ENCODE measurements at regions not wholly inside any gene's neighbourhood (a gene's known extent, or its start where the extent isn't known, plus 50 kb on each side); places are given as distances from the start of the nearest gene placed in this dataset.

- DNase-seq (ENCODE audit: low spot score) (no peak), ATAC-seq (no peak)
These were observed 915.3 kb upstream of the SLITRK6 start for GRCh38 chr13:86714495-86714894.

DNA sequence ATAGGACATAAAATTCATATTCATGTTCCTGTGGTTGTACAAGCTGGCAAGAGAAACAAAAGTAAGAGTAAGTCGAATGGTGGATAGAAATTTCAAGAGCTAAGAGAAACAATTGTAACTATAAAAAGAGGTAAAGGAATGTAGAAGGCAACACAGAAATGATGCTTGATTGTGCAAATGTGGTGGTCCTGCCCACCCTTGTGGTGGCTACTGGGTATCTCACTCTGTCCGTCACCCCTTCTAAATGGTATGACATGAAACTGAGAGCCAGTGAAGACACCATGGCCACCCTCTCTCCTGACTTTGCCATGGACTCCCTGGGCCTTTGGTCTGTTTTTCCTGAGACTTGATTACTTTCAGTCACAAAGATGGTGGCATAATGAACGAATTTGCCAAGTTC is 925.9 kb upstream of the SLITRK6 start:
- DNase-seq (ENCODE audit: low spot score) (no peak), ATAC-seq (no peak)

DNA sequence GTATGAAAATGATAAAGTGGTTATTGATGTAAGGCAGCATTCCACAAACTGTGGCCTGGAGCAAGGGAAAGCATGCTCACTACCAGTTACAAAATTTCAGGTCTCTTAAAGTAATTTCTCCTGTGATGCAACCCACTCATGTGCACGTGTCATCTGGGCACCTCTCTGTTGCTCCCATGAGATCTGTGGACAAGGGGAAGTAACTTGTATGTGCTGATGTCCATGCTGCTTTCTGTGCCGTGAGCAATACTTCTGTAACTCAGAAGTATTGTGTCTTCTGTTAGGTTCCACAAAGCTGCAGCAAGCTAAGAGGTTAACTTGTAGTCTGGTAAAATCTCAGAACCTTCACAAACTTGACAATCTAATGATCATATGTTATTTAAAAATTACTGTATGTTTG is 930.0 kb upstream of the SLITRK6 start:
- ATAC-seq: no peak
- no peak for DNase-seq (ENCODE audit: low spot score)

DNA sequence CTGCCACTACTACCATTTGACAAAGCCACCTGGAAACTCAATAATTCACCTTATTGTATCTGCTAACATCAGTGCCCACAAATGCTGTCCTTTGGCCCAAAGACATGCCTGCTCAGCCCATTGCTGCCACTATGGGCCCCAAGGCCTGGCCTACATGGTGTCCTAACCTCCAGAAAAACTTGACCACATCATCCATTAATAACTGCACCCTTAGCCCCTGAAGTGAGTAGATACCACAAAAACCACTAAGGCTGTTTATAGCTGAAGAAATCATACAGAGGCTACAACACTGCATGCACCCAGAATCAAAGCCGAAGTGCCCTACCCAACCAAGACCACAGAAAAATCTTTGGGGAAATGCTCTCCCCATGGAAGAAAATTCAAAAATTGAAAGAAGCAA is 932.8 kb upstream of the SLITRK6 start:
- ATAC-seq (no peak), DNase-seq (ENCODE audit: low spot score) (no peak)

GRCh38 chr13:86737334-86737932 is 933.7 kb upstream of the SLITRK5 start:
- ATAC-seq (no peak), DNase-seq (ENCODE audit: low spot score) (no peak)

DNA sequence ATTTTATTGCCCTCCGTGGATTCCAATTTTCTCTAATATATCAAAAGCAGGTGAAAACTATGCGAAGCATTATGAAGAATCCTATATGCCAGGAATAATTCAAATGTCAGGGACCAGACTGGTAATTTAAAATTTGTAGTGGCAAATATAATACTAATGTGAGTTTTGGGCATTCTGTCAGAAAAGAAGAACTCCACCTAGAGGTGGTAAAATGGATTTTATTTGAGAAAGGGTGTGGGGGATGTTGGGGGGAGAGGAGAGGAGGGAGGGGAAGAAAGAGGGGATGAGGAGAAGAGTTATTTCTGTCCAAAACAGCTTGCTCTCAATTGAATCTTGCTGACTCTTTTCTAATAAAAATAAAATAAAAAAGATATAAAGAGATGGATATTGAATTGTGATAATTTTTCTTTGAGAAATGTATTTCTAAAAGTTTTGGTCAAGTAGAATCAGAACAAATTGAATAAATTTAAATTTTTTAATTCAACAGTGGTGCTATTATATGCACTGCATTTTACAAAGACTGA is 929.3 kb upstream of the SLITRK5 start:
- ATAC-seq (no peak), DNase-seq (ENCODE audit: low spot score) (no peak)

DNA sequence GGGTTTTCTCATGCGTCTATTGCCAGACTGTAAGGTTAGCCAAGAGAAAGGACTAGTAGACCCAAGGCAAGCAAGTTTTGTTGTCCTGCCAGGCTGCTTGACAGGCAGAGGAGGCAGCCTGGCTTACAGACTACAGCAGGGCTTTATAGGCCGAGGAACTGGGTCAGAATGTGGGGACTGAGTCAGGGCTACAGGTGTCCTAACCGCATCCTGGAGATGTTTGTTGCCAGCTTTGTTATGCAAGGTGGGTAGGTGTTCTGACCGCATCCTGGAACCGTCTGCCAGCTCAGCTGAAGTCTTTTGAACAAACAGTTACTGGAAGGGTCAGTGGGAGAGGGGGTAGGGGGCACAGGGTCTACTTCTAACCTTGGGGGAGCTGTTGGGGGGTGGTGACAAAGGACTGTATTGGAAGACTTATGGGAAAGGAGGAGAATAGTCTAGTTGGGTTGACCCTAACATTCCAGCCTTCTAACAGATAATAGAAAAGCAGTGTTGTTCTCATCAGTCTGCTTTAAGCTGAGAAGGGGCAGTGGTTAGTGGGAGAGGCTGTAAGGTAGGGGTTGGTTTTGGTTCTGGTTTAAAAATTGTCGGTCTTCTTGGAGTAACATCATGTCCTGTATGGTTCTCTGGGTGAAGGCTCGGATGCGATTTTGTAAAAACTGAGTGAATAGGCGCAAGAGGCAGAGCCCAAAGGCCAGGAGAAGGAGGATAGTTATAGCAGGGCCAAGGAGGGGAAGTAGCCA is 913.8 kb upstream of the SLITRK5 start:
- DNase-seq (ENCODE audit: low spot score): no peak
- no peak for ATAC-seq

- ATAC-seq (no peak), DNase-seq (ENCODE audit: low spot score) (no peak)
These were observed 913.1 kb upstream of the SLITRK5 start for GRCh38 chr13:86758116-86758515.

DNA sequence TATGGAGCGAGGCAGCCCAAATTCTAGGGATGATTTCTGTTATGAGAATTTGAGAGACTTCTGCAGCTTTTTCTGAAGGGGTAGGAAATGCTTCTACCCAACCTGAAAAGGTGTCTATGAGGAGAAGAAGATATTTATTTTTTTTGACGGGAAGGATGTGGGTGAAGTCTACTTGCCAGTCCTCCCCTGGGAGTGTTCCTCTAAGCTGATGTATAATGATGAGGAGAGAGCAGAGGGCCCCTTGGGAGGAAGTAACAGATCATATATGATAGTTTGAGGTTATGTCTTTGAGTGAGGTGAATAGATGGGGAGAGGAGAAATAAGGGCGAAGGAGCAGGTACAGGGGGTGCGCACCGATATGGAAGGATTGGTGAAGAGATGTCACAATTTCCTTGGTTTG is 910.6 kb upstream of the SLITRK5 start:
- no peak for ATAC-seq

GRCh38 chr13:86765462-86765861 is 905.7 kb upstream of the SLITRK5 start:
- DNase-seq (ENCODE audit: low spot score) (no peak), ATAC-seq (no peak)

More for the DNA sequence above, 910.6 kb upstream of the SLITRK5 start:
- DNase-seq (ENCODE audit: low spot score): no peak

- ATAC-seq (no peak), DNase-seq (ENCODE audit: low spot score) (no peak)
These were observed 882.6 kb upstream of the SLITRK5 start for GRCh38 chr13:86788616-86789015.

DNA sequence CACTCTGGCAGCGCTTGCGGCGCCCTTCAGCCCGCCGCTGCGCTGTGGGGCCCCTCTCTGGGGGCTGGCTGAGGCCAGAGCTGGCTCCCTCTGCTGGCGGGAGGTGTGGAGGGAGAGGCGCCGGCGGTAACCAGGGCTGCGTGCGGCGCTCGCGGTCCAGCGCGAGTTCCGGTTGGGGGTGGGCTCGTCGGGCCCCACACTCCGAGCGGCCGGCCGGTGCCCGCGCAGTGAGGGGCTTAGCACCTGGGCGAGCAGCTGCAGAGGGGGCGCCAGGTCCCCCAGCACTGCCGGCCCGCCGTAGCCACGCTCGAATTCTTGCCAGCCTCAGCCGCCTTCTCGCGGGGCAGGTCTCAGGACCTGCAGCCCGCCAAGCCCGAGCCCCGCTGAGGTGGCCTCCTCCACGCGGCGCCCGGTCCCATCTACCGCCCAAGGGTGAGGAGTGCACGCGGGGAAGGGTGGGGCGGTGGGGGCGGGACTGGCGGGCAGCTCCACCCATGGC is 879.0 kb upstream of the SLITRK5 start:
- ATAC-seq (no peak), DNase-seq (ENCODE audit: low spot score) (no peak)

GRCh38 chr13:86795858-86796257 is 875.3 kb upstream of the SLITRK5 start:
- DNase-seq (ENCODE audit: low spot score) (no peak), ATAC-seq (no peak)

GRCh38 chr13:86810361-86810760 is 860.8 kb upstream of the SLITRK5 start:
- DNase-seq (ENCODE audit: low spot score): no peak
- no peak for ATAC-seq

GRCh38 chr13:86813198-86813597 is 858.0 kb upstream of the SLITRK5 start:
- DNase-seq (ENCODE audit: low spot score) (no peak), ATAC-seq (no peak)

DNA sequence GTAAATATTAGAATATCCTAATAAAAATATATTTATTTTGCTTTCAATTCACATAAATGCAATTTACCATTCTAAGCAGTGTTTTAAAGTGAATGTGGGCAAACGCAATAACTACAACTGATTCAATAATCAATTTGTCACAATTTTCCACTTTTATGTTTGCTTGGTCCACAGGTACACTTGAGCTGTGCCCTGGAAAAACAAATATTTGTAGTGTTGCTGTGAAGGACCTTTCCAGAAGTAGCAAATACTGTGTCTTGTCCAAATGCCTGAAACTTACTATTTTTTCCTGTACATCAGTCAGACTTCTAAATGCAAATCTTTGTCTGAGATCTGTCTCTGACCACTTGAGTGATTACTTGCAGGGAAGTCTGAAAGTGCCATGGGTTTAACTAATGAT is 845.8 kb upstream of the SLITRK5 start:
- ATAC-seq: peak; percentile 53
- DNase-seq (ENCODE audit: low spot score): no peak

GRCh38 chr13:86826232-86826631 is 844.9 kb upstream of the SLITRK5 start:
- no peak for ATAC-seq

DNA sequence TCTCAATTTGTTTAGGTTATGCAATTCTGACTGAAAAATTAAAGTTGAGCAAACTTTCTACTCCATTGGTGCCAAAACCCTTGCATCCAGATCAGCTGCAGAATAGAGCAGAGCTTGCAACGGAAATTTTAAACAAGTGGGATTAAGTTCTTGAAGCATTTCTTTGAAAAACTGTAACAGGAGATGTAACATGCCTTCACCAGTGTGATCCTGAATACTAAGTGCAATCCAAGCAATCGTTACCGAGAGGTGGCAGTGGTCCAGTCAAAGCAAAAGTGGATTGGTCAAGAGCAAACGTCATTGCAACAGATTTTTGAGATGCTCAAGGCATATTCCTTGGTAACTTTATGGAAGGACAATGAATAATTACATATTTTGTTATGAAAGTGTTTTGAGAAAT is 841.1 kb upstream of the SLITRK5 start:
- ATAC-seq: no peak

More at GRCh38 chr13:86826232-86826631, 844.9 kb upstream of the SLITRK5 start:
- no peak for DNase-seq (ENCODE audit: low spot score)

GRCh38 chr13:86831084-86831483 is 840.1 kb upstream of the SLITRK5 start:
- DNase-seq (ENCODE audit: low spot score) (no peak), ATAC-seq (no peak)

More for the DNA sequence above, 841.1 kb upstream of the SLITRK5 start:
- DNase-seq (ENCODE audit: low spot score): no peak

DNA sequence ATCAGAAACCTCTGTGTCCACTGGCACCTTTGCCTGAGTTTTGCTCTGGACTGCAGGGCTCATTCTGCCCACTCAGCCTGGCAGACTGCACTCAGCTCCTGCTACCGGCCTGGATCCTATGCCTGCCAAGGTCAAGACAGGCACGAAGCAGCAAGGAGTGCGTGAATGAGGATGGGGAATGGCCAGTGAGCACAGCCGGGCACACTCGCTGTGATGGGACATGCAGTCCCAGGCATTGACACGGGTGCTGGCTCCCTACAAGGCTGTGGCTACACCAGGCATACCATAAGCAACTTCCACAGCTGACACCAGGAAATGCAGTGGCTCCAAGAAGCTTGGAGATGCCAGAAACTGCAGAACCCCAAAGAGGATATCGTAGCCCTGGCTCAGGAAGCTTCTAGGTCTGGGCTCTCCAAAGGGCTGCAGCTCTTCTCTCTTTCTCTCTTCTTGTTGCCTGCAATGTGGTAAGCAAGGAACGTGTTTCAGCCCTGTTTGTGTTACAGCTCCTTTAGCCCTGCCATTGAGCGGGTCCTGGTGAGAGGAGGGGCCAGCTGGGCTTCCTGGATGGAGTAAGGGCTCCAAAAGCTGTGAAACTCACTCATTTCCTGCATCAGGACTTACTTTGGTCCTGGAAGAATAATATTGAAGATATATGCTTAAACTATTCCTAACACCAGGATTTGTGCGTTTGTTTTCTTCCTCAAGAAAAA is 832.6 kb upstream of the SLITRK5 start:
- DNase-seq (ENCODE audit: low spot score): no peak
- no peak for ATAC-seq

- ATAC-seq: no peak
- no peak for DNase-seq (ENCODE audit: low spot score)
These were observed 832.0 kb upstream of the SLITRK5 start for GRCh38 chr13:86839221-86839620.
